ENCODE measurements at regions not wholly inside any gene's neighbourhood (a gene's known extent, or its start where the extent isn't known, plus 50 kb on each side); places are given as distances from the start of the nearest gene placed in this dataset.

- TF ChIP-seq, protein P1, sequence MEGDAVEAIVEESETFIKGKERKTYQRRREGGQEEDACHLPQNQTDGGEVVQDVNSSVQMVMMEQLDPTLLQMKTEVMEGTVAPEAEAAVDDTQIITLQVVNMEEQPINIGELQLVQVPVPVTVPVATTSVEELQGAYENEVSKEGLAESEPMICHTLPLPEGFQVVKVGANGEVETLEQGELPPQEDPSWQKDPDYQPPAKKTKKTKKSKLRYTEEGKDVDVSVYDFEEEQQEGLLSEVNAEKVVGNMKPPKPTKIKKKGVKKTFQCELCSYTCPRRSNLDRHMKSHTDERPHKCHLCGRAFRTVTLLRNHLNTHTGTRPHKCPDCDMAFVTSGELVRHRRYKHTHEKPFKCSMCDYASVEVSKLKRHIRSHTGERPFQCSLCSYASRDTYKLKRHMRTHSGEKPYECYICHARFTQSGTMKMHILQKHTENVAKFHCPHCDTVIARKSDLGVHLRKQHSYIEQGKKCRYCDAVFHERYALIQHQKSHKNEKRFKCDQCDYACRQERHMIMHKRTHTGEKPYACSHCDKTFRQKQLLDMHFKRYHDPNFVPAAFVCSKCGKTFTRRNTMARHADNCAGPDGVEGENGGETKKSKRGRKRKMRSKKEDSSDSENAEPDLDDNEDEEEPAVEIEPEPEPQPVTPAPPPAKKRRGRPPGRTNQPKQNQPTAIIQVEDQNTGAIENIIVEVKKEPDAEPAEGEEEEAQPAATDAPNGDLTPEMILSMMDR (IDR thresholded peaks at IDR 0.05), result no peak
- no peak for TF ChIP-seq POLR2A (IDR thresholded peaks at IDR 0.05)
Measured at GRCh38 chr10:78252286-78252685, 218.6 kb downstream of the RPS24 start.
